H9 (cell line): ENCODE measurements at regions not wholly inside any gene's neighbourhood (a gene's known extent, or its start where the extent isn't known, plus 50 kb on each side); places are given as distances from the start of the nearest gene placed in this dataset.

Experiments
- DNase-seq: peaks from one replicate; pipeline ENCODE4 v3.0.0-alpha.2; 2017
- H2AFZ ChIP-seq: one replicate; pipeline ENCODE4 v1.6.1; 2013; ENCODE audit warnings: mild to moderate bottlenecking, low read length, control low read depth, moderate library complexity
- H2AK5ac ChIP-seq: 2 replicates; pipeline ENCODE4 v1.6.1; 2013; ENCODE audit warnings: low read length, control low read depth, mixed read lengths; ENCODE audit not compliant: insufficient read length
- H2BK120ac ChIP-seq: one replicate; pipeline ENCODE4 v1.6.1; 2013; ENCODE audit warnings: low read depth, mild to moderate bottlenecking, low read length, control low read depth, inconsistent platforms; ENCODE audit not compliant: poor library complexity, severe bottlenecking
- H2BK12ac ChIP-seq: 2 replicates; pipeline ENCODE4 v1.6.1; 2013; ENCODE audit warnings: low read length, control low read depth, mixed read lengths, low read depth; ENCODE audit not compliant: insufficient read length
- H2BK15ac ChIP-seq: 2 replicates; pipeline ENCODE4 v1.6.1; 2013; ENCODE audit warnings: low read depth, low read length, control low read depth
- H2BK20ac ChIP-seq: one replicate; pipeline ENCODE4 v1.6.1; 2013; ENCODE audit warnings: low read depth, mild to moderate bottlenecking, low read length, control low read depth, inconsistent platforms; ENCODE audit not compliant: poor library complexity, severe bottlenecking
- H2BK5ac ChIP-seq: 2 replicates; pipeline ENCODE4 v1.6.1; 2013; ENCODE audit warnings: low read length, control low read depth, mixed read lengths; ENCODE audit not compliant: insufficient read length
- H3K14ac ChIP-seq: 2 replicates; pipeline ENCODE4 v1.6.1; 2013; ENCODE audit warnings: low read length, control low read depth; ENCODE audit not compliant: insufficient read depth
- H3K18ac ChIP-seq: 2 replicates; pipeline ENCODE4 v1.6.1; 2013; ENCODE audit warnings: low read depth, mild to moderate bottlenecking, mixed read lengths, low read length, control low read depth; ENCODE audit not compliant: insufficient read length
- H3K23ac ChIP-seq: 2 replicates; pipeline ENCODE4 v1.6.1; 2013; ENCODE audit warnings: low read length, control low read depth, mixed read lengths, low read depth; ENCODE audit not compliant: insufficient read length
- H3K23me2 ChIP-seq: 2 replicates; pipeline ENCODE4 v1.6.1; 2013; ENCODE audit warnings: low read depth, mild to moderate bottlenecking, mixed read lengths, low read length, control low read depth; ENCODE audit not compliant: insufficient read length, poor library complexity, severe bottlenecking
- H3K27ac ChIP-seq: 2 replicates; pipeline ENCODE4 v1.5.1; 2013; ENCODE audit warnings: low read length, control low read depth, mixed read lengths, low read depth; ENCODE audit not compliant: insufficient read length
- H3K27me3 ChIP-seq: 2 replicates; pipeline ENCODE4 v1.6.1; 2013; ENCODE audit warnings: low read length, control low read depth, inconsistent platforms; ENCODE audit not compliant: insufficient read depth
- H3K4ac ChIP-seq: 2 replicates; pipeline ENCODE4 v1.6.1; 2013; ENCODE audit warnings: low read depth, mild to moderate bottlenecking, control low read depth, inconsistent platforms, low read length, moderate library complexity
- H3K4me1 ChIP-seq: 2 replicates; pipeline ENCODE4 v1.6.1; 2013; ENCODE audit warnings: low read length, control low read depth, inconsistent platforms; ENCODE audit not compliant: insufficient read depth
- H3K4me2 ChIP-seq: 2 replicates; pipeline ENCODE4 v1.6.1; 2013; ENCODE audit warnings: low read length, control low read depth, mixed read lengths; ENCODE audit not compliant: insufficient read length, insufficient read depth
- H3K56ac ChIP-seq: 2 replicates; pipeline ENCODE4 v1.6.1; 2013; ENCODE audit warnings: low read depth, mild to moderate bottlenecking, mixed read lengths, low read length, control low read depth; ENCODE audit not compliant: insufficient read length
- H3K79me1 ChIP-seq: 2 replicates; pipeline ENCODE4 v1.6.1; 2013; ENCODE audit warnings: low read depth, mild to moderate bottlenecking, moderate library complexity, low read length, control low read depth, inconsistent platforms; ENCODE audit not compliant: insufficient read depth, poor library complexity, severe bottlenecking
- H3K79me2 ChIP-seq: 2 replicates; pipeline ENCODE4 v1.6.1; 2013; ENCODE audit warnings: low read length, control low read depth, inconsistent platforms; ENCODE audit not compliant: insufficient read depth
- H3K9ac ChIP-seq: 2 replicates; pipeline ENCODE4 v1.6.1; 2013; ENCODE audit warnings: low read length, control low read depth, mixed read lengths; ENCODE audit not compliant: insufficient read length; ENCODE audit errors: extremely low read depth
- H3K9me3 ChIP-seq: one replicate; pipeline ENCODE4 v1.6.1; 2013; ENCODE audit warnings: low read depth, low read length, inconsistent platforms; ENCODE audit not compliant: control insufficient read depth
- H3T11ph ChIP-seq: one replicate; pipeline ENCODE4 v1.6.1; 2013; ENCODE audit warnings: mild to moderate bottlenecking, low read length, control low read depth, inconsistent platforms
- H4K20me1 ChIP-seq: one replicate; pipeline ENCODE4 v1.6.1; 2013; ENCODE audit not compliant: control insufficient read depth, insufficient read length, insufficient read depth
- H4K5ac ChIP-seq: 2 replicates; pipeline ENCODE4 v1.6.1; 2013; ENCODE audit warnings: low read depth, mild to moderate bottlenecking, mixed read lengths, low read length, control low read depth; ENCODE audit not compliant: insufficient read length
- H4K8ac ChIP-seq: replicated peaks from 2 replicates; pipeline ENCODE4 v1.6.1; 2013; ENCODE audit warnings: low read length, control low read depth, mixed read lengths, low read depth; ENCODE audit not compliant: insufficient read length
- H4K91ac ChIP-seq: 2 replicates; pipeline ENCODE4 v1.6.1; 2013; ENCODE audit warnings: low read depth, mild to moderate bottlenecking, moderate library complexity, mixed read lengths, low read length, control low read depth; ENCODE audit not compliant: insufficient read length
- H3K27ac Mint-ChIP-seq, 3 experiments: 2 replicates in 2 of 3; 3 replicates in 1 of 3; pipeline ENCODE4 v1.8.0; 2020 to 2021; ENCODE audit warnings: mixed read lengths in 3 of 3, mild to moderate bottlenecking in 1 of 3, moderate library complexity in 1 of 3
- H3K27me3 Mint-ChIP-seq: 2 replicates; pipeline ENCODE4 v1.8.0; 2021; ENCODE audit warnings: low read depth, mild to moderate bottlenecking, moderate library complexity, mixed read lengths
- H3K36me3 Mint-ChIP-seq, 3 experiments: 2 replicates in 2 of 3; 3 replicates in 1 of 3; pipeline ENCODE4 v1.8.0; 2020 to 2021; ENCODE audit warnings: low read depth in 3 of 3, mixed read lengths in 3 of 3; ENCODE audit not compliant: insufficient read depth in 1 of 3
- H3K4me1 Mint-ChIP-seq, 2 experiments: 2 replicates each; pipeline ENCODE4 v1.8.0; 2020; ENCODE audit warnings: mixed read lengths in 2 of 2
- H3K4me3 Mint-ChIP-seq, 2 experiments: 2 replicates in 1 of 2; 3 replicates in 1 of 2; pipeline ENCODE4 v1.8.0; 2020 to 2021; ENCODE audit warnings: mild to moderate bottlenecking in 2 of 2, mixed read lengths in 2 of 2, moderate library complexity in 1 of 2
- H3K9me3 Mint-ChIP-seq, 2 experiments: 2 replicates in 1 of 2; 3 replicates in 1 of 2; pipeline ENCODE4 v1.8.0; 2020; ENCODE audit warnings: mild to moderate bottlenecking in 2 of 2, mixed read lengths in 2 of 2, moderate library complexity in 1 of 2
- WGBS: extraction: QIAGEN DNeasy Blood & Tissue Kit; methylation state at CpG from one replicate; pipeline ENCODE4 v1.1.7; 2013; ENCODE audit warnings: missing lambda C conversion rate, low lambda C conversion rate, mixed read lengths; ENCODE audit not compliant: insufficient read length; ENCODE audit errors: extremely low coverage; 5-methylcytosine and 5-hydroxymethylcytosine counted together
- TF ChIP-seq, protein P1 (sequence below): fragments of 200-600 bp; sonication (generic); conservative IDR thresholded peaks from 3 replicates; pipeline ENCODE4 v1.8.0; 2021; ENCODE audit warnings: antibody characterized with exemption, mild to moderate bottlenecking

DNA sequence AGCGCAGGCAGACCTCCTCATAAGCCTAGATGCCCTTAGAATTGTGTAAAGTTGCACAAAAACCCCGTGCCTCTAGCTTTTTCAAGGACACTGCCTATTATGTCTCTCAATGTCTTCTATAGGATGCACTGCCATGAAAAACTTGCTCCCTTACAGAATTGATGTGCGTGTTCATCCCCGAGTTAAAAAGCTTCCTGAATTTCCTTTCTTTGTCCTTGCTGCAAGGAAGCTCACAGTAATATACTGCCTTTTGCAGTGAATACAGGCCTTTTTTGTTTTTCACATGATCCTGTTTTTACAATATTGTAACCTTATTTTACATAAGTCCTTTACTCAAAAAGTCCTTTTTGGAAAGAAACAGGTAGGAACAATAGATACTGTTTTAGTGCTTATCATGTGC, 193.0 kb downstream of the TTLL7 start:
- Histone ChIP-seq H3T11ph (no peak overlapping the region), H3K27me3 (no peaks in the 10 kb centered on the region), H3K9ac (no peak overlapping the region), H2AK5ac (no peak overlapping the region), H4K5ac (no peak overlapping the region), H2BK20ac (no peak overlapping the region), H3K79me1 (no peaks in the 10 kb centered on the region), H3K27ac (no peak overlapping the region), H2BK120ac (no peak overlapping the region), H3K79me2 (no peaks in the 10 kb centered on the region), H4K91ac (no peak overlapping the region), H3K23me2 (no peaks in the 10 kb centered on the region), H3K56ac (no peak overlapping the region), H2BK15ac (no peak overlapping the region), H3K14ac (no peak overlapping the region), H3K9me3 (no peaks in the 10 kb centered on the region), H3K4ac (no peak overlapping the region), H3K23ac (no peak overlapping the region), H4K20me1 (no peaks in the 10 kb centered on the region), H2AFZ (no peak overlapping the region), H3K4me1 (no peaks in the 10 kb centered on the region), H4K8ac (no peak overlapping the region), H3K4me2 (no peak overlapping the region), H2BK5ac (no peak overlapping the region), H3K18ac (no peak overlapping the region), H2BK12ac (no peak overlapping the region)
- Mint-ChIP-seq H3K36me3 (no peaks in the 10 kb centered on the region), H3K4me1 (peaks cover 7 to 10% of the 10 kb centered on the region in 2 experiments), H3K4me3 (no peak overlapping the region), H3K27me3 (no peaks in the 10 kb centered on the region), H3K27ac (no peak overlapping the region), H3K9me3 (no peaks in the 10 kb centered on the region; a peak in 1 of 5 replicates)
- no peak for DNase-seq
- no CpG with 5 or more reads among the region's 4 CpGs for WGBS
- TF ChIP-seq, protein P1, sequence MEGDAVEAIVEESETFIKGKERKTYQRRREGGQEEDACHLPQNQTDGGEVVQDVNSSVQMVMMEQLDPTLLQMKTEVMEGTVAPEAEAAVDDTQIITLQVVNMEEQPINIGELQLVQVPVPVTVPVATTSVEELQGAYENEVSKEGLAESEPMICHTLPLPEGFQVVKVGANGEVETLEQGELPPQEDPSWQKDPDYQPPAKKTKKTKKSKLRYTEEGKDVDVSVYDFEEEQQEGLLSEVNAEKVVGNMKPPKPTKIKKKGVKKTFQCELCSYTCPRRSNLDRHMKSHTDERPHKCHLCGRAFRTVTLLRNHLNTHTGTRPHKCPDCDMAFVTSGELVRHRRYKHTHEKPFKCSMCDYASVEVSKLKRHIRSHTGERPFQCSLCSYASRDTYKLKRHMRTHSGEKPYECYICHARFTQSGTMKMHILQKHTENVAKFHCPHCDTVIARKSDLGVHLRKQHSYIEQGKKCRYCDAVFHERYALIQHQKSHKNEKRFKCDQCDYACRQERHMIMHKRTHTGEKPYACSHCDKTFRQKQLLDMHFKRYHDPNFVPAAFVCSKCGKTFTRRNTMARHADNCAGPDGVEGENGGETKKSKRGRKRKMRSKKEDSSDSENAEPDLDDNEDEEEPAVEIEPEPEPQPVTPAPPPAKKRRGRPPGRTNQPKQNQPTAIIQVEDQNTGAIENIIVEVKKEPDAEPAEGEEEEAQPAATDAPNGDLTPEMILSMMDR: no peak
